ENCODE measurements at regions not wholly inside any gene's neighbourhood (a gene's known extent, or its start where the extent isn't known, plus 50 kb on each side); places are given as distances from the start of the nearest gene placed in this dataset.
A peak's percentile ranks its signal among the peaks of the same experiment; 100 is the strongest.

GRCh38 chr18:10060841-10061240 lies 147.0 kb downstream of the VAPA start:
- H3K27ac ChIP-seq (ENCODE audit: low read depth), result no peak overlapping the region

GRCh38 chr18:10061566-10062140 lies 147.8 kb downstream of the VAPA start:
- H3K27ac ChIP-seq (ENCODE audit: low read depth), result no peak overlapping the region
- no peak for ATAC-seq
- H3K4me3 ChIP-seq, result no peak overlapping the region
- Mint-ChIP-seq H3K36me3 (ENCODE audit: low read depth) (no peaks in the 10 kb centered on the region), H3K4me1 (peaks cover 27% of the 10 kb centered on the region), H3K9me3 (no peaks in the 10 kb centered on the region), H3K27me3 (ENCODE audit: insufficient read depth, low read depth, poor library complexity) (no peaks in the 10 kb centered on the region), H3K4me3 (no peak overlapping the region), H3K27ac (no peak overlapping the region)
- H3F3A ChIP-seq (replicated peaks; ENCODE audit: low read depth), result no peaks in the 10 kb centered on the region
- H2AFZ ChIP-seq, result no peak overlapping the region
- 0 out of 2 replicates have a peak, but pooled peaks cover 4% of the 10 kb centered on the region for H3K4me1 ChIP-seq (ENCODE audit: insufficient read depth)
- DNase-seq (ENCODE audit: low spot score), result no peak
- H3K4me2 ChIP-seq, result no peak overlapping the region
- H3K27me3 ChIP-seq (ENCODE audit: insufficient read depth), result no peaks in the 10 kb centered on the region
- H3K36me3 ChIP-seq (ENCODE audit: insufficient read depth), result no peaks in the 10 kb centered on the region
- peaks cover 5% of the 10 kb centered on the region; the same call in 1 of the 2 replicates for H3K9me2 ChIP-seq (ENCODE audit: insufficient read depth)
- no peaks in the 10 kb centered on the region for H4K20me1 ChIP-seq (replicated peaks; ENCODE audit: insufficient read depth)
- no peaks in the 10 kb centered on the region for H3K79me2 ChIP-seq (replicated peaks; ENCODE audit: insufficient read depth)
- no peak for TF ChIP-seq STAT1 (IDR thresholded peaks at IDR 0.05; ENCODE audit: unreplicated experiment)
- TF ChIP-seq CREB1 (CRISPR knock-in tag; IDR thresholded peaks at IDR 0.05; ENCODE audit: low read depth), result no peak
- no peak for TF ChIP-seq ETS1 (IDR thresholded peaks at IDR 0.05)
- TF ChIP-seq ZNF331 (CRISPR knock-in tag; IDR thresholded peaks at IDR 0.05; ENCODE audit: low read depth), result no peak
- TF ChIP-seq ZNF462 (CRISPR knock-in tag; IDR thresholded peaks at IDR 0.05), result no peak
- no peak for TF ChIP-seq POLR2AphosphoS5 (IDR thresholded peaks at IDR 0.05; ENCODE audit: low read depth)
- no peak for TF ChIP-seq EZH2phosphoT487 (IDR thresholded peaks at IDR 0.05; ENCODE audit: unreplicated experiment)
- no peak for TF ChIP-seq EZH2 (IDR thresholded peaks at IDR 0.05; ENCODE audit: low read depth, unreplicated experiment)

More at GRCh38 chr18:10060841-10061240, 147.0 kb downstream of the VAPA start:
- TF ChIP-seq CREB1 (CRISPR knock-in tag; IDR thresholded peaks at IDR 0.05; ENCODE audit: low read depth) (no peak), STAT1 (IDR thresholded peaks at IDR 0.05; ENCODE audit: unreplicated experiment) (no peak), JUNB (IDR thresholded peaks at IDR 0.05; ENCODE audit: unreplicated experiment) (no peak), ETS1 (IDR thresholded peaks at IDR 0.05) (no peak), POLR2AphosphoS5 (IDR thresholded peaks at IDR 0.05; ENCODE audit: low read depth) (no peak)
- Mint-ChIP-seq H3K27ac (no peak overlapping the region), H3K4me1 (peaks cover 27% of the 10 kb centered on the region), H3K27me3 (ENCODE audit: insufficient read depth, low read depth, poor library complexity) (no peaks in the 10 kb centered on the region), H3K4me3 (no peak overlapping the region), H3K36me3 (ENCODE audit: low read depth) (no peaks in the 10 kb centered on the region), H3K9me3 (no peaks in the 10 kb centered on the region)
- Histone ChIP-seq H3K4me2 (no peak overlapping the region), H3K27me3 (ENCODE audit: insufficient read depth) (no peaks in the 10 kb centered on the region), H3F3A (replicated peaks; ENCODE audit: low read depth) (no peaks in the 10 kb centered on the region), H3K4me3 (no peak overlapping the region), H3K36me3 (ENCODE audit: insufficient read depth) (no peaks in the 10 kb centered on the region), H4K20me1 (replicated peaks; ENCODE audit: insufficient read depth) (no peaks in the 10 kb centered on the region), H2AFZ (peak overlapping the region; percentile 86; the same call in 1 of the 2 replicates), H3K4me1 (ENCODE audit: insufficient read depth) (0 out of 2 replicates have a peak, but pooled peaks cover 4% of the 10 kb centered on the region), H3K79me2 (replicated peaks; ENCODE audit: insufficient read depth) (no peaks in the 10 kb centered on the region), H3K9me2 (ENCODE audit: insufficient read depth) (peaks cover 5% of the 10 kb centered on the region; the same call in 1 of the 2 replicates)
- no peak for ATAC-seq
- DNase-seq (ENCODE audit: low spot score), result no peak
